SK-N-DZ (cell line): ENCODE measurements at regions not wholly inside any gene's neighbourhood (a gene's known extent, or its start where the extent isn't known, plus 50 kb on each side); places are given as distances from the start of the nearest gene placed in this dataset.

Source experiments
- DNase-seq: peaks from one replicate; pipeline ENCODE4 v3.0.0-alpha.2; 2015; ENCODE audit warnings: low spot score

GRCh38 chr3:64464955-64465354, 222.8 kb downstream of the ADAMTS9 start:
- DNase-seq: no peak

DNA sequence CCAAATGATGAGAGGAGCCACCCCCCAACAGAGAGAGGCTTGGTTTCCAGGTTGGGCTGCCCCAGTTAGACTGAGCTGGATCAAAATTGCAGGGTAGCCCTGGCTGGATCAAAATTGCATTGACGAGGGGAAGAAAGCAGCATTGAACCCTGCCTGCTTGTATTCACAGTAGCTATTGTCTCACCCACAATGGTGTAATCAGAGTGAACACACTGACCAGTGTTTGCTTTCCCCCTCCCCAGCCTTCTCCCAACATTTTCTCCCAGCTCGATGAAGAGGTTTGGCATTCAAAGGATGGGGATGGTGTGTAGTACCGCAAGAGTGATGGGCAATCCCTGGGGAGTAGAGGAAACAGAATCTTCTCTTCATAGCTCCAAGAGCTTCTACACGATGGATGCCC, 223.8 kb downstream of the ADAMTS9 start:
- DNase-seq: no peak

DNA sequence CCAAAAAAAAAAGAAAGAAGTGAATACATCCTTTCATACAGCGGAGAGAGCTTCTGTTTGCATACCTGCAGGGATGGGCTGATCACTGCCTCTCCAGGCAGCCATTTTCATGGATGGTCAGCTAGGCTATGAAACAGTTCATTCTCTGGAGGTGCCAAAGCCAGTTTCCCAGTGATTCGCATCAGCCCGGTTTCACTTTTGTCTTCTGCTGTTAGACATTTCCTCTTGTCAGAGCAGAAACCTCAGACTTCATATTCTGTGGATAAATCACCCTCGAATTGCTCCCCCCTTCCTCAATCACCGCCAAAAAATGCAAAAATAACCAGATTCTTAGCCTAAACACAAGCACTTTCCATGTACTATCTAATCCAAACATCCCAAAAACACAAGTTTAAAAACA, 225.6 kb downstream of the ADAMTS9 start:
- DNase-seq: no peak

DNA sequence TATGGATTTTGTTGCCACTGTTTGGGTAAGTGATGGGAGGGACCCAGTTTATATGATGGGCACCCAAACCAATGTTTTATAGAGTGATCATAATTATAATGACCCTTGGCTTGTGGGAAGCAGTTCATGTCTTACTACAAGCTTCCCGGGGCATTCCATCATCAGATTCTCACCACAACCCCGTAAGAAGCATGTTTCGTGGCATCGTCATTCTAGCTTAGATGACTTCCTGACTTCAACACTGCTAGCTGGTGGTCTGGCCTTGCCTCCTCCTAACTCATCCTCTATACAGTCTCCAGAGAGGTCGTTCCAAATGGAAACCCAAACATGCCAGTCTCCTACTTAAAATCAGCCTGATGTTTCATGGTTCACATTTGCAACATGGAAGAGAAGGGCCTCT, 226.9 kb downstream of the ADAMTS9 start:
- no peak for DNase-seq

DNA sequence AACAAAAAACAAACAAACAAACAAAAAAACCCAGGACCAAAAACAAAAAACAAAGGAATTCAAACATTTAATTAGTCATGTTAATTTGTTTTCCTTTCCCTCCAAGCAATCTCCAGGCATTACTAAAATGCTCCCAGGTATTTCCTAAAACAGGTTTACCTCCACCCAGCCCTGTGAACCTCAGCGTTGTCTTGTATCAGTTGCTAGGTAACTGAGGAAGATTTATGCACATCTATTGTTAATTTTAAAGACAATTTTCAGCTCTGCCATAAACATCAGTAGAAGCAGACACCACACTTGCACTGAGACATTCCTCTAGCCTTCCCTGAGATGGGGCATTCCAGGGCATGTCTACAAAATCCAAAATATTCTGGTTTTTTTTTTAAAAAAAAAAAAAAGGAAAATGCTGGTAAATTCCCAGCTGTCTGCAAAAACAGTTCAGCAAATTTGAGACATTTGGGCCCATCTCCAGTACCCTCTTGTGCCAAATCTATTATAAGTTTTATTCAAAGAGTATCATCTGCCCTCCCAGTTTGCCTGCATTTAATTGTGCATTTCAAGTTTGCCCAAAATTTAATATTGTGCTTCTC, 227.6 kb downstream of the ADAMTS9 start:
- DNase-seq: no peak

- DNase-seq: no peak
Measured at GRCh38 chr3:64459711-64460110, 228.1 kb downstream of the ADAMTS9 start.

DNA sequence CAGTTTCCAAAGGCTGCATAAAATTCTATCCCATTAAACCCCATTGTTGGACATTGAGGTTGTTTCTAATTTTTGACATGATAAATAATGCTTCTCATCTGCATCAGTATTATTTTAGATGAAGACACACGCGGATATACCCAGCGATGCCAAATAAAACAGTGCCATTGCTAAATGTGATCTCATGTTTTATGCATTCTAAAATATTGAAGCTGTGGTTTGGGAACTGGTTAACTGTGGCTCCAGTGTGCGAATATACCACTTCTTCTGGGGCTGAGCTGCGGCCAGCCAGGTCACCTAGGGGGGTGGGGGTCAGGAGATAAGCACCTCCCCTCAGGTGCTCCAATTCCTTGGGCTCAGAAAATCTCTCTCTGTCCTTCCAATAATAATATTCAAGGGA, 230.0 kb downstream of the ADAMTS9 start:
- DNase-seq: no peak

GRCh38 chr3:64456674-64457073, 231.1 kb downstream of the ADAMTS9 start:
- DNase-seq: no peak

DNA sequence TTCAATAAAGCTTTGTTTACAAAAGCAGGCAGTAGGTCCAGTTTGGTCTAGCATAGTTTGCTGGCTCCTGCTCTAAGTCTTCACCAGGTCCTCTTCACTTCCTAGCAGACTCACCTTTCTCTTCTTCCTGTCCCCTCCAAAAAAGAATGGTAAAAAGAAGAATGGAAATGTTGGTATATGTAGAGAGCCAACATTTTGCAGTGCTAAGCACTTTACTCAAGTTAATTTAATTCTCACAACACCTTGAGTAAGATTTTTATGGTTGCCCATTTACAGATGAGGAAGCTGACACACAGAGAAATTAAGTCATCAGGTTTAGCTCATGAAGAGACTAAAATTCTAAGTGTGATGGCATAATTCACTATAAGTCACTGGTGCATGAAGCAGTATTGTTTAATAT, 230.1 kb upstream of the PRICKLE2 start:
- DNase-seq: no peak

- no peak for DNase-seq
Measured at GRCh38 chr3:64454768-64455167, 229.5 kb upstream of the PRICKLE2 start.

DNA sequence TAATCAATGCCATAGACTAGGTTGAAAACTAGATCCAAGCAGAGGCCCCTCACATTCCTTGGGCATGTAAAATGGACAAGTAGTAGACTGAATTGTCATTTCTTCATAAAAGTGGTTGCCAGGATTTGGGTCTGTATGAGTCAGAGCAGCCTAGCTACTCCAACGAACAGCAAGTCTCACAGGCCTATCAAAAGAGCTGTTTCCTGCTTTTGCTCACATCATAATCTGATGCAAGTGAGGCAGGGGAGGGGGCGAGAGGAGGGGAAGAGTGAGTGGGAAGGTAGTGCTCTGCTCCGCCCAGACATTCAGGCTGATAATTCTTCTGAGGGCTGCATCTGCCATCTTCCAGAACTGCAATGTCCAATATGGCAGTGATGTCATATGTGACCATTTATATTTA, 228.9 kb upstream of the PRICKLE2 start:
- no peak for DNase-seq

DNA sequence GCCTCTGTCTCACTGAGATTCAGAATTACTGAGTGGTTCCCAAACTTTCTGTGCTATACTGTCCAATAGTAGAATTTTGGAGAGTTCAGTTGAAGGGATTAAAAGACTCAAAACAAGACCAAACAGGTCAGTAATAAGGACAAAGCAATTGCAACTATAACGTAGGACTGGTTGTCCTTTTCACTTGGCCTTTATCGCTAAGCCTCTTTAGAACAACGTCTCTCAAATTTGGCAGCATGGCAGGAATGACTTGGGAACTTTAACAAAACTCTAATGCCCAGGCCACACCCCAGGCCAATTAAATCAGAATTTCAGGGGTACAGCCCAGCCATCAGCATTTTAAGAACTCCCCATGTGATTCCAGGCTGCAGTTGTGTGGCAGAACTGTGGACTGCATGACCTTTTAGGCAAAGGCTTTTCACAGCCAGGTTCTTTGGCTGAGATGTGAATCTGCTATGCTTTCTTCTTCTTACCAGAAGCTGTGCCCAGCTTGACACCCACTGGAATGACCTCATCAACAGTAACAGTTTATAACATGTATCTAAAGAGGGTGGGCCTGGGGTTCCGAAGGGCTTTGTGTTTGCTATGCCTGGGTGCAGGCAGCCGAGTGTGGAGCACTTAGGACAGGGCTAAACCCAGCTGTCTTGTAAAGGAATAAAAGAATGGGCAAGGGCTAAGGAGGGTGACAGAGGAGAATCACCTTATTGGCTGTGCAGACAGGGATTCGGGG, 226.2 kb upstream of the PRICKLE2 start:
- no peak for DNase-seq

DNA sequence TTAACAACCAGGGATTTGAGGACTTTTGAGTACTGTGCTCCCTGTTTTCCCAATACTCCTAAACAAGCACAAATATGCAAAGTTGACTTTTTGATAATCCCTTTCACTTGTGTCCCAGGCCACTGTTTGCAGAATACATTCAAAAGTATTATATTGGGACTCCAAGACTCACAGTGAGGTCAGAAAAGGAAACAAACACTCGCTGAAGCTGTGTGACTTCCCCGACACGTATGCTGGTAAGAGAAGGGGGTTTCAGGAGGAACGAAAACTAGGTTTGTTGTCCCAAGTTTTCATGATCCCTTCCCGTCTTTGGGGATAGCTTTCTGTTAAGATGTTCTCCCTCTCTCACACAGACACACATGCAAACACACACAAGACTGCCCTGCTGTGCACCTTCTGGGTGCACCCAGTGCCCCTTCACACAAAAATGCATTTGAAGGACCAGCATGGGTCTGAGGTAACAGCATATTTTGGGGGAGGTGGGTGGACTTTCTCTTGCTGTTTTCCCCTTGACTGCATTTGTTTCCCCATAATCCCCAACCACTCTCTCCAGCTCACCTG, 225.2 kb upstream of the PRICKLE2 start:
- DNase-seq: no peak

DNA sequence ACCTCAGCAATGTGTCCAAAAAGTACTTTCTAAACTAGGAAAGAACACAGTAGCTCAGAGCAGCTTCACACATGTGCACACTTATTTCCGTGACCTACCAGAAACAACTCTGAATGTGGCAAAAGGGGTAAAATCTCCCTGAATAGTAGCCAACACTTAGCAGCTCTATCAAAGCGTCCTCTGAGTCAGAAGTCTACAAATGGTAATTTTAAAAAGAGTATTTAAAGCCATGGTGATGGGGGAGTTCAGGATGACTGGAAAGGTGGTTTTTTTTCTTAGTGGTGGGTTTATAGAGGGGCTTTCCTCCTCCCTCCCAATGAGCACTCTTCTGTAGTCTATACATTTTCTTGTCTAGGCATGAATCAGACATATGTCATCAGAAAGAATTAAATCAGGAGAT, 223.8 kb upstream of the PRICKLE2 start:
- DNase-seq: no peak

GRCh38 chr3:64445944-64446300, 220.7 kb upstream of the PRICKLE2 start:
- DNase-seq: no peak

- no peak for DNase-seq
Measured at GRCh38 chr3:64445109-64445943, 220.1 kb upstream of the PRICKLE2 start.

DNA sequence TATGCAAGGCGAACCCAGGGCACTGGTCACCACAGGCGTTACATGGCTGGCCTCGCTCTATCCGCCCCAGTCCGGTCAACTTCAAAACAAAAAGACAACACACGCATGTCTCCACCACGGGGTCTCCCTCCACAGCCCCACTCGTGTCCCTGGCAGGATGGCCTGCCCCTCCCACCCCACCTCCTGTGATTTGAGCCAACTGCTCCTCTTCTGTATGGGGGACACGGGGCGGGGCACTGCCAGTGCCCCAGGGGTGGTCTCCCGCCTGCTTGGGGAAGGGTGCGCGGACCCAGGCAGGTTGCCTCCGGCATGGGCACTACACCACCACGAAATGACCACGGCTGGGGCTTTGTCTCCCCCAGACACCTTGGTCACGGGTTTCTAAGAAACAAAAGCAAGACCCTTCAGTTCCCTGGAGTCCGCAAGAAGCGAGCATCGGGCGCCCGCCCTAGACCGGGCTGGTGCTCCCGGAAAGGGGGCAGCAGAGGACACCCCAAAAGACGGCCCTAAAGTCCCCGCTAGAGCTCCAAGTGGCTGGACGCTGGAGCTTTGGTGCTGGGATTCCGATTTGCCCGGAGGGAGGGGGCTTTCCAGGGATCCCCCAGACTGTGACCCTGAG, 219.3 kb upstream of the PRICKLE2 start:
- no peak for DNase-seq

DNA sequence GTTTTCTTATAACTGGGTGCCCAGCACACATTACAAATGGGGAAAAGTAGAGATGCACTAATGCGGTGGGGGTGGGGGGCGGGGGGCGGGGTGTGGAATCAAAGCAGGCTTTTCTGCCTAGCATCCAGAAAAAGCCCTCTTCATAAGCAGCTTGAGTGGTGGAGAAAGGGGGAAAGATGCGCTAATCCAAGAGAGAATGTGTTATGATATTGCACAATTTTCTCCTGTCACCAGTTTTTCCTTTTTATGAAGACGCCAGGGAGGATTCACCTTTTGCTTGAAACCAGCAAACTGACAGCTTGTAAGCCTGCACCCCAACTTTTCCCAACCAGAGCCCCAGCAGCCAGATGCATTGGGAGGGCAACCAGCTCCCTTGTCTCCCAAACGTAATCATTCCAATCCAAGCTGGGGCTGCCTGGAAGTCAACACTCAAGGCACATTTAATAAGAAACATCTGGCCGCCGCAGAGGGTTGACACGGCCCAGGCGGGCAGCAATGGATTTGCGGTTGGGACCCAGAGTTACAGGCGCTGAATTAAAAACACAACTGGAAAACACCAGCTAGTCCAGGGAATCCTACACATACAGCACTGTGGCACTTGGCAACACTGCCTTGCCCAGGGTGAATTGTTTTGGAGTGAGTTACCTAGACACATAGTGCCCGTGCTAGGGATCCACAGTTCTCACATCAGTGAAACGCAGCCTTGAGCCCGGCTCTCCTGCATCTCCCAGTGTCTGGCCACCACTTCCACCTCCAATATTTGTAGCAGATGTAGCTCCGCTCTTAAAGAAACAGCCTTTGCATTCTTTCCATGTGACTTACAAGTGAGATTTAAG, 218.5 kb upstream of the PRICKLE2 start:
- peak; percentile 60 for DNase-seq

GRCh38 chr3:64441861-64442260, 216.6 kb upstream of the PRICKLE2 start:
- no peak for DNase-seq

DNA sequence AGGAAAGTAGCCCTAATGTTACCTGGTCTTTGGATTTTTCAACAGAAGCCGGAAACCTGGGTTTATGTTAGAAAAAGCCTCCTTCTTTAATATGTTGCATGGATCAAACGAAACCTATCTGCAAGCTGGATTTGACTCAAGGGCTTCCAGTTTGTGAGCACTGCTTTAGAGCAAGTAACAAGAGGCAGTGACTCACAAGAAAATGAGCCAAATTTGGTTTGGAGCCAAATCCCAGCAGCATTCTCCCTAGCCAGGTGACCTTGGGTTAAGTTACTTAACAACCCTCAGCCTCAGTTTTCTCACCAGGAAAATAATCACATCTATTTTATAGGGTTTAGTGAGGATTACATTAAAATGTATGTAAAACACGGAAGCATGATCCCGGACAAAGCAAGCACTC, 215.2 kb upstream of the PRICKLE2 start:
- DNase-seq: no peak

GRCh38 chr3:64438812-64439211, 213.5 kb upstream of the PRICKLE2 start:
- DNase-seq: no peak
